NB4 (cell line): ENCODE measurements at regions not wholly inside any gene's neighbourhood (a gene's known extent, or its start where the extent isn't known, plus 50 kb on each side); places are given as distances from the start of the nearest gene placed in this dataset.

Experiments
- CTCF ChIP-seq: IDR thresholded peaks from one replicate; pipeline ENCODE4 v1.5.1; 2012; ENCODE audit warnings: low read depth, low read length
- POLR2A ChIP-seq: IDR thresholded peaks from 2 replicates; pipeline ENCODE4 v1.6.1; 2011; ENCODE audit warnings: mild to moderate bottlenecking; ENCODE audit not compliant: insufficient read length; ENCODE audit errors: extremely low read depth

GRCh38 chr7:82506208-82506607 lies 62.6 kb upstream of the CACNA2D1 start:
- TF ChIP-seq CTCF (no peak), POLR2A (no peak)
